ENCODE measurements at regions not wholly inside any gene's neighbourhood (a gene's known extent, or its start where the extent isn't known, plus 50 kb on each side); places are given as distances from the start of the nearest gene placed in this dataset.

- Histone ChIP-seq H3K27me3 (ENCODE audit: insufficient read depth in 3 of 3, low read length in 2 of 3) (no peaks in the 10 kb centered on the region), H3K4me3 (no peak overlapping the region), H3K36me3 (ENCODE audit: insufficient read depth in 1 of 2, low read depth in 1 of 2) (no peaks in the 10 kb centered on the region), H3K9me3 (no peaks in the 10 kb centered on the region), H3K4me1 (no peaks in the 10 kb centered on the region), H3K27ac (no peak overlapping the region)
- TF ChIP-seq CTCF (IDR thresholded peaks at IDR 0.05), result peak; percentile 47
- 0 to 3% (median 2%) methylated on average over 2 of the region's 2 CpGs for WGBS, 3 donors
- ATAC-seq (no peak), DNase-seq (no peak)
- intact Hi-C loops (cut with DNase I), result no loop called here
Observed at GRCh38 chr5:91641730-91642350, 258.7 kb upstream of the ARRDC3 start.

- intact Hi-C loops (cut with DNase I), result no loop called here
- H3K27me3 ChIP-seq (ENCODE audit: insufficient read depth in 3 of 3, low read length in 2 of 3), result no peaks in the 10 kb centered on the region
- WGBS, 3 donors, result 47 to 52% (median 48%) methylated on average over 3 of the region's 3 CpGs
- no peak overlapping the region for H3K27ac ChIP-seq
- H3K4me3 ChIP-seq, result no peak overlapping the region
- no peaks in the 10 kb centered on the region for H3K9me3 ChIP-seq
- ATAC-seq, result no peak
- TF ChIP-seq CTCF (IDR thresholded peaks at IDR 0.05), result no peak
- no peaks in the 10 kb centered on the region for H3K36me3 ChIP-seq (ENCODE audit: insufficient read depth in 1 of 2, low read depth in 1 of 2)
- no peak for DNase-seq
- no peaks in the 10 kb centered on the region for H3K4me1 ChIP-seq
Observed at GRCh38 chr5:91639744-91640143, 256.6 kb upstream of the ARRDC3 start.

- Histone ChIP-seq H3K9me3 (no peaks in the 10 kb centered on the region), H3K4me3 (no peak overlapping the region), H3K4me1 (no peaks in the 10 kb centered on the region), H3K27ac (no peak overlapping the region), H3K27me3 (ENCODE audit: insufficient read depth in 3 of 3, low read length in 2 of 3) (no peaks in the 10 kb centered on the region), H3K36me3 (ENCODE audit: insufficient read depth in 1 of 2, low read depth in 1 of 2) (no peaks in the 10 kb centered on the region)
- DNase-seq (no peak), ATAC-seq (no peak)
- TF ChIP-seq CTCF (IDR thresholded peaks at IDR 0.05), result no peak
- WGBS, 3 donors, result 90 to 97% (median 95%) methylated on average over 1 of the region's 1 CpG
- intact Hi-C loops (cut with DNase I), result no loop called here
Observed at GRCh38 chr5:91638010-91638409, 254.9 kb upstream of the ARRDC3 start.

GRCh38 chr5:91635950-91636734 lies 253.0 kb upstream of the ARRDC3 start:
- H3K36me3 ChIP-seq (ENCODE audit: insufficient read depth in 1 of 2, low read depth in 1 of 2), result no peaks in the 10 kb centered on the region
- DNase-seq (no peak), ATAC-seq (no peak)
- no peaks in the 10 kb centered on the region for H3K4me1 ChIP-seq
- H3K27ac ChIP-seq, result no peak overlapping the region
- intact Hi-C loops (cut with DNase I), result no loop called here
- no peak for TF ChIP-seq CTCF (IDR thresholded peaks at IDR 0.05)
- no peak overlapping the region for H3K4me3 ChIP-seq
- no peaks in the 10 kb centered on the region for H3K27me3 ChIP-seq (ENCODE audit: insufficient read depth in 3 of 3, low read length in 2 of 3)
- WGBS, 3 donors, result 53 to 60% (median 58%) methylated on average over 4 of the region's 4 CpGs
- no peaks in the 10 kb centered on the region for H3K9me3 ChIP-seq
